Pancreas (tissue), 10 donors: ENCODE measurements at regions not wholly inside any gene's neighbourhood (a gene's known extent, or its start where the extent isn't known, plus 50 kb on each side); places are given as distances from the start of the nearest gene placed in this dataset.

Experiments
- ATAC-seq, 4 donors: fragments of 200-7000 bp; cut with Tn5 transposase; one replicate each; pipeline versions ENCODE4 v1.8.0 to v1.9.1; 2020; ENCODE audit warnings: mild to moderate bottlenecking in 4 of 4, moderate library complexity in 4 of 4
- DNase-seq, 6 donors: peaks; one replicate each; pipeline ENCODE4 v3.0.0-alpha.2; 2020
- FAIRE-seq: peaks from 2 replicates; lab custom pipeline; 2012; peaks lifted over from hg19 to GRCh38; lab: Jason Lieb, UNC
- H3K27ac ChIP-seq, 4 donors: fragments of 200-600 bp; sonication (generic); 1 replicate in 3 of 4; 2 replicates in 1 of 4; pipeline versions ENCODE4 v1.5.0 to v1.8.0; 2020
- H3K27me3 ChIP-seq, 4 donors: fragments of 200-600 bp; one replicate each; pipeline ENCODE4 v1.8.0; 2021
- H3K36me3 ChIP-seq, 3 donors: fragments of 200-600 bp; sonication (generic) in 1 of 3; one replicate each; pipeline versions ENCODE4 v1.5.0 to v1.8.0; 2020 to 2021
- H3K4me1 ChIP-seq, 3 donors: fragments of 200-600 bp; one replicate each; pipeline ENCODE4 v1.8.0; 2021
- H3K4me3 ChIP-seq, 4 donors: fragments of 200-600 bp; sonication (generic) in 2 of 4; one replicate each; pipeline versions ENCODE4 v1.5.0 to v1.8.0; 2020 to 2021
- H3K9me3 ChIP-seq, 4 donors: fragments of 200-600 bp; one replicate each; pipeline ENCODE4 v1.8.0; 2021
- WGBS, 2 donors: extraction: QIAGEN DNeasy Blood & Tissue Kit; methylation state at CpG; one replicate each; pipeline ENCODE4 v1.1.7; 2013; 5-methylcytosine and 5-hydroxymethylcytosine counted together
- intact Hi-C, 3 donors: fragments of 100-400 bp; cut with DNase I; formaldehyde crosslinking; loops; one replicate each; pipeline versions ENCODE4 v1.11.1 to v1.14.2; 2022
- TF ChIP-seq, protein P1 (sequence below), 4 donors: fragments of 200-600 bp; sonication (generic) in 3 of 4; IDR thresholded peaks; one replicate each; pipeline versions ENCODE4 v1.5.0 to v1.8.0; 2021; ENCODE audit warnings: antibody characterized with exemption in 4 of 4
- donor health status: healthy with polysubstance abuse.
- donor health status: DM: no; HTN: no; CAD: no; lungs with moderate emphysema.
- donor health status: DM: no; HTN: no; CAD: no.
- donor health status: control.
- donor health status: control.
- donor health status: Bipolar disorder and iron deficiency.
- donor health status: DM: yes; HTN: yes; CAD: no.
- donor health status: DM: no; HTN: no; CAD: no.
- donor health status: DM: no; HTN: no; CAD: no.
- donor health status: DM: yes; HTN: yes; CAD: no.

DNA sequence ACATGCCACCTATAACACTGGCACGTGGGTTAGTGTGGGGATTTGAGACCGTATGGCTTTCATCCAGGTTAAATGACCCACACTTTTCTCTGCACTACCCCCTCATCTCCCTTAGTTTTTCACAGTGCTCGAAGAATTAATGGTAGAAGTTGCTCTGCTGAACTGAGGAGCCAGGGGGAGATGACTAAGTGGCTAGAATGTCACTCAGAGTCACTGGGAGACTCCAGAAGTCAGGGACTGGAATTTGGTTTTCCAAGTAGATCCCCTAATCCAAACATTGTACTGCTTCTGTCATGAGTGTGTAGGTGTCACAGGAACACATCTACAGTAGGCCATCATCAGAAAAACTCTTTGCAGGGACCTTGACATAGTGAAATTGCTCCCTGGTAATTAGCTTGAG lies 181.0 kb upstream of the RASGRP1 start:
- no peaks in the 10 kb centered on the region for H3K27me3 ChIP-seq
- H3K4me3 ChIP-seq = no peak overlapping the region
- intact Hi-C loops = no loop called here
- no peak for FAIRE-seq
- H3K4me1 ChIP-seq = no peaks in the 10 kb centered on the region
- TF ChIP-seq, protein P1, sequence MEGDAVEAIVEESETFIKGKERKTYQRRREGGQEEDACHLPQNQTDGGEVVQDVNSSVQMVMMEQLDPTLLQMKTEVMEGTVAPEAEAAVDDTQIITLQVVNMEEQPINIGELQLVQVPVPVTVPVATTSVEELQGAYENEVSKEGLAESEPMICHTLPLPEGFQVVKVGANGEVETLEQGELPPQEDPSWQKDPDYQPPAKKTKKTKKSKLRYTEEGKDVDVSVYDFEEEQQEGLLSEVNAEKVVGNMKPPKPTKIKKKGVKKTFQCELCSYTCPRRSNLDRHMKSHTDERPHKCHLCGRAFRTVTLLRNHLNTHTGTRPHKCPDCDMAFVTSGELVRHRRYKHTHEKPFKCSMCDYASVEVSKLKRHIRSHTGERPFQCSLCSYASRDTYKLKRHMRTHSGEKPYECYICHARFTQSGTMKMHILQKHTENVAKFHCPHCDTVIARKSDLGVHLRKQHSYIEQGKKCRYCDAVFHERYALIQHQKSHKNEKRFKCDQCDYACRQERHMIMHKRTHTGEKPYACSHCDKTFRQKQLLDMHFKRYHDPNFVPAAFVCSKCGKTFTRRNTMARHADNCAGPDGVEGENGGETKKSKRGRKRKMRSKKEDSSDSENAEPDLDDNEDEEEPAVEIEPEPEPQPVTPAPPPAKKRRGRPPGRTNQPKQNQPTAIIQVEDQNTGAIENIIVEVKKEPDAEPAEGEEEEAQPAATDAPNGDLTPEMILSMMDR (IDR thresholded peaks at IDR 0.05) = no peak
- ATAC-seq = no peak
- DNase-seq = no peak
- 61 to 72% methylated on average over 3 of the region's 3 CpGs for WGBS, 2 donors
- H3K27ac ChIP-seq = no peak overlapping the region
- no peaks in the 10 kb centered on the region for H3K36me3 ChIP-seq
- H3K9me3 ChIP-seq = no peaks in the 10 kb centered on the region

DNA sequence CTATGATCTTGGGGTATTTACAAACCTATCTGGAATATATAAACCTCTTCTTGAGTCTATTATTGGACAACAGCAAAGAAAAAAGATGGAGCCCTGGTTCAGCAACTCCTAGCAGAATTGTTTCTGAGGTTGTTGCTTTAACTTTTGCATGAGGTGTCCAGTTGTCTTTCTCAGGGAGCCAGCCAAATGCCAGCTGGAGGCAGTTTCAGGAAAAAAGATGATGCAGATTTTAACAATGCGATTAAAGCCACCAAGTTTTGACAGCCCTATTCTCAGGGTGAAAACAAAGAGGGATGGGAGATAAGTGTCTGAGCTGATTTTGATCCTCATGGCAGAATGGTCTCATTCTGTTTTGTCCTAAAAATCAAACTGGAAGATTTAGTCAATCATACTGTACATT lies 181.6 kb upstream of the RASGRP1 start:
- Histone ChIP-seq H3K27ac (no peak overlapping the region), H3K36me3 (no peaks in the 10 kb centered on the region), H3K4me1 (no peaks in the 10 kb centered on the region), H3K4me3 (no peak overlapping the region), H3K27me3 (no peaks in the 10 kb centered on the region), H3K9me3 (no peaks in the 10 kb centered on the region)
- DNase-seq = no peak
- 68 to 77% methylated on average over 1 of the region's 1 CpG for WGBS, 2 donors
- intact Hi-C loops = no loop called here
- ATAC-seq = no peak
- no peak for FAIRE-seq
- TF ChIP-seq, protein P1 (IDR thresholded peaks at IDR 0.05) = no peak

DNA sequence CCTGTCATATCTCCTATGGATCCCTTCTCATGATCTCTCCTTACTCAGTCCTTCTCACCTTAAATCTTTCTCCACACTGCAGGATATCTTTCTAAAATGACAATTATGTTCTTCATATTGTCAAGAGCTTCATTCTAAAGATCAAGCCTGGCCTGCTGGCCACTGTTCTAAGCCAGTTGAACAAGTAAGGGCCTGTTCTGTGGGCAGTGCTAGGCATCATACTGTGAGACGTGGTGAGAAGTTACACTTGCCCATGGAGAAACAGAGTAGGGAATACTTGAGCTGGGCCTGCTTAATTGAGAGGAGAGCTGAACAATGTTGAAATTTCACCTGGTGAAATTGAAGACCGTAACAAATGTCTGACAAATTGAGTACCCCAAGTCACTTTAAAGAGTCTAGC lies 184.1 kb upstream of the RASGRP1 start:
- intact Hi-C loops = no loop called here
- DNase-seq (no peak), ATAC-seq (no peak), FAIRE-seq (no peak)
- Histone ChIP-seq H3K36me3 (no peaks in the 10 kb centered on the region), H3K27ac (no peak overlapping the region), H3K4me3 (no peak overlapping the region), H3K27me3 (no peaks in the 10 kb centered on the region), H3K4me1 (no peaks in the 10 kb centered on the region), H3K9me3 (no peaks in the 10 kb centered on the region)
- TF ChIP-seq, protein P1 (IDR thresholded peaks at IDR 0.05) = no peak
- 89 to 92% methylated on average over 2 of the region's 2 CpGs for WGBS, 2 donors

DNA sequence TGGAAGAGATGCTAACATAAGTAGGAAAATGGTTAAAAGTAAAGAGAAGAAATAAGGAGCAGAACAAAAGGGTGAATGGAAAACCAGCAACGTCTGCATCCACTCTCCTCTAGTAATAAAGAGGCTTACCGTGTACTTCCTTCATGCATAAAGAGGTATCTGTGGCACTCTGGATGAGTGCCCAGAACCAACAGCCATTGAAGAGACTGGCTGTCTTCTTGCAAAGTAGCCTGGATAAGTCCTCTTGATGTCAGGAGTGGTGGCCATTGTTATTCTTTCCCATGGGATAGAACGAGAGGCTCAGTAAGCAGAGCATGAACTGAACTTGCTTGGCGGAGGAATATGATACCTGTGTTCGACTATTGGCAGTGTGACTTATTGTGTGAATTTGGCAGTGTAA lies 186.2 kb upstream of the RASGRP1 start:
- no peaks in the 10 kb centered on the region for H3K4me1 ChIP-seq
- 59 to 61% methylated on average over 5 of the region's 5 CpGs for WGBS, 2 donors
- H3K27ac ChIP-seq = no peak overlapping the region
- no peak overlapping the region for H3K4me3 ChIP-seq
- ATAC-seq (no peak), DNase-seq (no peak), FAIRE-seq (no peak)
- no peaks in the 10 kb centered on the region for H3K9me3 ChIP-seq
- intact Hi-C loops = no loop called here
- TF ChIP-seq, protein P1 (IDR thresholded peaks at IDR 0.05) = no peak
- H3K27me3 ChIP-seq = no peaks in the 10 kb centered on the region
- H3K36me3 ChIP-seq = no peaks in the 10 kb centered on the region

DNA sequence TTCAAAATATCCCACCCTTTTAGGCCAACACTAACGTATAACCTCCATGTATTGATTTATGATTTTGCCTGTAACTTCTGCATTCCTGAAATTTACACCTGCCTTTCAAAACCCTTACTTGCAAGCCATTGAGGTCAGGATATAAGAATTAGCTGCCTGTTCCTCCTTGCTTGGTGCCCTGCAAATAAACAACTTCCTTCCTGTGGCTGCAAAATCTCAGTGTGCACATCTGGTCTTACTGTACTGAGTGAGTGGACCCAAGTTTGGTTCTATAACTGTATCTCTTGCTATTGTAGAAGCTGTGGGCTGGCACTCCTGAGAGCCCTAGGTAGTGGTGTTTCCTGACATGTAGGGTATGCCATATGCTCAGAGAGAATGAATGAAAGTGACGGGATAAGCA lies 191.1 kb upstream of the RASGRP1 start:
- DNase-seq (no peak), ATAC-seq (no peak), FAIRE-seq (no peak)
- H3K27me3 ChIP-seq = no peaks in the 10 kb centered on the region
- TF ChIP-seq, protein P1 (IDR thresholded peaks at IDR 0.05) = no peak
- H3K36me3 ChIP-seq = no peaks in the 10 kb centered on the region
- H3K4me3 ChIP-seq = no peak overlapping the region
- no peak overlapping the region for H3K27ac ChIP-seq
- H3K4me1 ChIP-seq = no peaks in the 10 kb centered on the region
- intact Hi-C loops = no loop called here
- WGBS, 2 donors = 73 to 80% methylated on average over 2 of the region's 2 CpGs
- no peaks in the 10 kb centered on the region for H3K9me3 ChIP-seq
